ENCODE measurements at regions not wholly inside any gene's neighbourhood (a gene's known extent, or its start where the extent isn't known, plus 50 kb on each side); places are given as distances from the start of the nearest gene placed in this dataset.

- TF ChIP-seq, protein P1, sequence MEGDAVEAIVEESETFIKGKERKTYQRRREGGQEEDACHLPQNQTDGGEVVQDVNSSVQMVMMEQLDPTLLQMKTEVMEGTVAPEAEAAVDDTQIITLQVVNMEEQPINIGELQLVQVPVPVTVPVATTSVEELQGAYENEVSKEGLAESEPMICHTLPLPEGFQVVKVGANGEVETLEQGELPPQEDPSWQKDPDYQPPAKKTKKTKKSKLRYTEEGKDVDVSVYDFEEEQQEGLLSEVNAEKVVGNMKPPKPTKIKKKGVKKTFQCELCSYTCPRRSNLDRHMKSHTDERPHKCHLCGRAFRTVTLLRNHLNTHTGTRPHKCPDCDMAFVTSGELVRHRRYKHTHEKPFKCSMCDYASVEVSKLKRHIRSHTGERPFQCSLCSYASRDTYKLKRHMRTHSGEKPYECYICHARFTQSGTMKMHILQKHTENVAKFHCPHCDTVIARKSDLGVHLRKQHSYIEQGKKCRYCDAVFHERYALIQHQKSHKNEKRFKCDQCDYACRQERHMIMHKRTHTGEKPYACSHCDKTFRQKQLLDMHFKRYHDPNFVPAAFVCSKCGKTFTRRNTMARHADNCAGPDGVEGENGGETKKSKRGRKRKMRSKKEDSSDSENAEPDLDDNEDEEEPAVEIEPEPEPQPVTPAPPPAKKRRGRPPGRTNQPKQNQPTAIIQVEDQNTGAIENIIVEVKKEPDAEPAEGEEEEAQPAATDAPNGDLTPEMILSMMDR (conservative IDR thresholded peaks at IDR 0.05; ENCODE audit: low read length) = no peak
- no peak for TF ChIP-seq EZH2phosphoT487 (IDR thresholded peaks at IDR 0.05; ENCODE audit: borderline replicate concordance)
These were observed 136.0 kb downstream of the HFE start for GRCh38 chr6:26223228-26223627.
